ENCODE measurements at regions not wholly inside any gene's neighbourhood (a gene's known extent, or its start where the extent isn't known, plus 50 kb on each side); places are given as distances from the start of the nearest gene placed in this dataset.
A peak's percentile ranks its signal among the peaks of the same experiment; 100 is the strongest.

DNA sequence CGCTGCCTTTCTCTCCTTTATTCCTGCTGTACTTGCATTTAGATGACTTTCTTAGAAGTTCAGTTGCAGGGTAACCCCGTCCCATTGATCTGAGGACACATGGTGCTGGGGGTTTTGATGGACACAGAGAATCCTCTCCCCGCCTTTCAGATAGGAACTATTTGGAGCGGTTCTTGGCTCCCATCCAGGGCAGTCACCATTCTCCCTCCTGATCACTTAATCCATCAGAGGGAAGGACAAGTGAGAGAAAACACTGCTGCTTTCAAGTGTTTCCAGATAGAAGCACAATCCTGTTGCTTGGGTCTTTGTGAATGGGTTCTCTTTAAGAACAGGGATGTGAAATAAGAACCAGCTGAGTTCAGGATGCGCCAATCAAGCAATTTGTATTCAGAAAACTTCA lies 85.2 kb downstream of the IRX1 start:
- Histone ChIP-seq H3K9me3 (ENCODE audit: severe bottlenecking) (peaks cover 2% of the 10 kb centered on the region), H3K36me3 (ENCODE audit: low read depth) (no peaks in the 10 kb centered on the region), H3K4me3 (ENCODE audit: severe bottlenecking) (no peak overlapping the region), H3K27ac (ENCODE audit: poor library complexity, severe bottlenecking) (no peak overlapping the region), H3K27me3 (ENCODE audit: insufficient read depth, poor library complexity, severe bottlenecking) (no peaks in the 10 kb centered on the region), H3K4me1 (ENCODE audit: insufficient read depth, poor library complexity, severe bottlenecking) (no peaks in the 10 kb centered on the region)
- TF ChIP-seq, protein P1, sequence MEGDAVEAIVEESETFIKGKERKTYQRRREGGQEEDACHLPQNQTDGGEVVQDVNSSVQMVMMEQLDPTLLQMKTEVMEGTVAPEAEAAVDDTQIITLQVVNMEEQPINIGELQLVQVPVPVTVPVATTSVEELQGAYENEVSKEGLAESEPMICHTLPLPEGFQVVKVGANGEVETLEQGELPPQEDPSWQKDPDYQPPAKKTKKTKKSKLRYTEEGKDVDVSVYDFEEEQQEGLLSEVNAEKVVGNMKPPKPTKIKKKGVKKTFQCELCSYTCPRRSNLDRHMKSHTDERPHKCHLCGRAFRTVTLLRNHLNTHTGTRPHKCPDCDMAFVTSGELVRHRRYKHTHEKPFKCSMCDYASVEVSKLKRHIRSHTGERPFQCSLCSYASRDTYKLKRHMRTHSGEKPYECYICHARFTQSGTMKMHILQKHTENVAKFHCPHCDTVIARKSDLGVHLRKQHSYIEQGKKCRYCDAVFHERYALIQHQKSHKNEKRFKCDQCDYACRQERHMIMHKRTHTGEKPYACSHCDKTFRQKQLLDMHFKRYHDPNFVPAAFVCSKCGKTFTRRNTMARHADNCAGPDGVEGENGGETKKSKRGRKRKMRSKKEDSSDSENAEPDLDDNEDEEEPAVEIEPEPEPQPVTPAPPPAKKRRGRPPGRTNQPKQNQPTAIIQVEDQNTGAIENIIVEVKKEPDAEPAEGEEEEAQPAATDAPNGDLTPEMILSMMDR (IDR thresholded peaks at IDR 0.05; ENCODE audit: poor library complexity, severe bottlenecking), result no peak
- ATAC-seq (ENCODE audit: low read depth), result no peak
- no peak for DNase-seq (ENCODE audit: low spot score)

DNA sequence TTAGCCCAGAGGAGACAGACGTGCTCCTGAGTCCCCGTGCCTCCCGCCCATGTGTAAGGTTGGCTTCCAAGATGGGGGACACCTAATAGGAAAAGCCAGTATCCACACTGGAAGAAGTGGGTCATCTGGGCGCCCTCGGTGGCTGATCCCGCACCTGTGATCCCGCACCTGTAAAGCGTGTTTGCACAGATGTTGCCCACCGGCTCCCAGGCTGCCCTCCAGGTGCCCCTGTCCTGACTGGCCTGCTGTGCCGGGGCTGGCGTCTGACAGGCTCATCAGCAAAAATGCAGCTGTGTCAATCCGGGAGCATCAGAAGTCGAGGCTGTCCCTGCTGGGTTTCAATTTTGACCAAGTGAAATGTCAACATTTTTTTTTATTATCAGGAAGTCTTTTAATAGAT lies 88.5 kb downstream of the IRX1 start:
- TF ChIP-seq, protein P1 (IDR thresholded peaks at IDR 0.05; ENCODE audit: poor library complexity, severe bottlenecking), result no peak
- no peak overlapping the region for H3K4me3 ChIP-seq (ENCODE audit: severe bottlenecking)
- ATAC-seq (ENCODE audit: low read depth), result no peak
- H3K9me3 ChIP-seq (ENCODE audit: severe bottlenecking), result no peaks in the 10 kb centered on the region
- H3K36me3 ChIP-seq (ENCODE audit: low read depth), result no peaks in the 10 kb centered on the region
- H3K4me1 ChIP-seq (ENCODE audit: insufficient read depth, poor library complexity, severe bottlenecking), result no peaks in the 10 kb centered on the region
- no peak for DNase-seq (ENCODE audit: low spot score)
- no peaks in the 10 kb centered on the region for H3K27me3 ChIP-seq (ENCODE audit: insufficient read depth, poor library complexity, severe bottlenecking)
- H3K27ac ChIP-seq (ENCODE audit: poor library complexity, severe bottlenecking), result no peak overlapping the region

DNA sequence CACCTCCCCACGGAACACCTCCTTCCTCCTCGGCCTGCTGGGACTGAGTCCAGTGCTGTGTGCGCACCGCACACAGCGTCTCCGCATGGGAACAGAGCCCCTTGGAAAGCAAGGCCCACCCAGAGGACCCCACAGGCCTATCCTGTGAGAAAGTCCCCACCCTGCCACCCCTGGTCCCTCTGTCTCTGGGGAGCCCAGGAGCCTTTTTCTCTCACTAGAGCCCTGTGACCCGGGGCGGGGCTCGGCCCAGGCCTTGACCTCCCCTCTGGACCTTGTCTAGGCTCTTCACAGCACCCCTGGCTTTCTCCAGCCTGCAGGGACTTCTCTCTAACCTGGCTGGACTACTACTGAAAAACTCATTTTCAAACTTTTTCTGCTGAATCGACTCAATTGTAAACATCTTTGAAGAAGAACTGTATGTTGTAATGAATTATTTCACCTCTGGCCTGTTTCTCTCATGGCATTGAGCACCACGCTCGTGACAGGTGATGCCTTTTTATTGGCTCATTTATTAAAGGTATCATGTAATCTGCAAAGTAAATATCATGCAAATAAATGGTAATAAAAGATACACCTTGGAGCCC lies 89.2 kb downstream of the IRX1 start:
- ATAC-seq (ENCODE audit: low read depth) (no peak), DNase-seq (ENCODE audit: low spot score) (no peak)
- Histone ChIP-seq H3K27ac (ENCODE audit: poor library complexity, severe bottlenecking) (no peak overlapping the region), H3K4me3 (ENCODE audit: severe bottlenecking) (no peak overlapping the region), H3K4me1 (ENCODE audit: insufficient read depth, poor library complexity, severe bottlenecking) (no peaks in the 10 kb centered on the region), H3K36me3 (ENCODE audit: low read depth) (no peaks in the 10 kb centered on the region), H3K27me3 (ENCODE audit: insufficient read depth, poor library complexity, severe bottlenecking) (no peaks in the 10 kb centered on the region), H3K9me3 (ENCODE audit: severe bottlenecking) (no peaks in the 10 kb centered on the region)
- TF ChIP-seq, protein P1 (IDR thresholded peaks at IDR 0.05; ENCODE audit: poor library complexity, severe bottlenecking), result no peak

DNA sequence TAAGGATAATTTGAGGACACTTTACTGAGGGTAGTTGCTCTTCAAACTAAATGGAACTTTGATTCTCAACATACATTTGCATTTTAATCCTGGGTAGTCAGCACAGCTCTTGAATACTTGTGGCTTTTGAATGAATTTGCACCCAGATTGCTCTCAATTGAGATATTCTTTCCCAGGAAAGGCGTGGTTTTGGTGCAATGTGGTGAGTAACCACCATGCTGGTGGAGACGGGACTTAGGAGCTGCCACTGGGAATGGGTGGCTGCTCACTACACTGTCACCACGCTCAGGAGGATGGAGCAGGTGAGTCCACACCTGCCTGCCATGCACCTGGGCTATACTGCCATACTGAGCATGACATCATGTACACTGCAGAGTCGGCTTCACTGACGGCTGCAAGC lies 99.2 kb downstream of the IRX1 start:
- TF ChIP-seq, protein P1 (IDR thresholded peaks at IDR 0.05; ENCODE audit: poor library complexity, severe bottlenecking), result no peak
- no peaks in the 10 kb centered on the region for H3K4me1 ChIP-seq (ENCODE audit: insufficient read depth, poor library complexity, severe bottlenecking)
- DNase-seq (ENCODE audit: low spot score) (no peak), ATAC-seq (ENCODE audit: low read depth) (peak; percentile 84)
- H3K36me3 ChIP-seq (ENCODE audit: low read depth), result no peaks in the 10 kb centered on the region
- no peaks in the 10 kb centered on the region for H3K27me3 ChIP-seq (ENCODE audit: insufficient read depth, poor library complexity, severe bottlenecking)
- peaks cover 7% of the 10 kb centered on the region for H3K9me3 ChIP-seq (ENCODE audit: severe bottlenecking)
- no peak overlapping the region for H3K27ac ChIP-seq (ENCODE audit: poor library complexity, severe bottlenecking)
- no peak overlapping the region for H3K4me3 ChIP-seq (ENCODE audit: severe bottlenecking)

DNA sequence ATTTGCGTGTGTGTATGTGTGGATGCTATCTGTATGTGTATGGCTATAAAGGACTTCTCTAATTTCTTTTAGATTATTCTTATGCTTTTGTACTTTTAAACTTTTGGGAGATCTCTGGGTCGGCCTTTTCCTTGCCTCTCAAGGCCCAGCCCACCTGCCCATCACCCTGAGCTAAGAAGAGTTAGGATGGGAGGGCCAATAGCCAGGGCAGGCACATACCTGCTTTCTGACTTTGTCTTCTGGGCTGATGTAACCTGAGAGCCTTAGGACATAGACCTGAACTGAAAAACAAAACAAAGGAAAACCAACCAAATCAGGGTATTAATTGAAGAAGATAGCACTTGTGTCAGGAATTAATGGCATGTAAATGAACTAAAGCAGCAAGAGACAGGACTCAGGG lies 100.2 kb downstream of the IRX1 start:
- ATAC-seq (ENCODE audit: low read depth) (0 out of 3 replicates have a peak, but pooled peaks have one; percentile 46), DNase-seq (ENCODE audit: low spot score) (no peak)
- Histone ChIP-seq H3K36me3 (ENCODE audit: low read depth) (no peaks in the 10 kb centered on the region), H3K9me3 (ENCODE audit: severe bottlenecking) (peaks cover 7% of the 10 kb centered on the region), H3K4me3 (ENCODE audit: severe bottlenecking) (no peak overlapping the region), H3K27me3 (ENCODE audit: insufficient read depth, poor library complexity, severe bottlenecking) (no peaks in the 10 kb centered on the region), H3K27ac (ENCODE audit: poor library complexity, severe bottlenecking) (no peak overlapping the region), H3K4me1 (ENCODE audit: insufficient read depth, poor library complexity, severe bottlenecking) (no peaks in the 10 kb centered on the region)
- TF ChIP-seq, protein P1 (IDR thresholded peaks at IDR 0.05; ENCODE audit: poor library complexity, severe bottlenecking), result no peak
